ENCODE measurements at regions not wholly inside any gene's neighbourhood (a gene's known extent, or its start where the extent isn't known, plus 50 kb on each side); places are given as distances from the start of the nearest gene placed in this dataset.

DNA sequence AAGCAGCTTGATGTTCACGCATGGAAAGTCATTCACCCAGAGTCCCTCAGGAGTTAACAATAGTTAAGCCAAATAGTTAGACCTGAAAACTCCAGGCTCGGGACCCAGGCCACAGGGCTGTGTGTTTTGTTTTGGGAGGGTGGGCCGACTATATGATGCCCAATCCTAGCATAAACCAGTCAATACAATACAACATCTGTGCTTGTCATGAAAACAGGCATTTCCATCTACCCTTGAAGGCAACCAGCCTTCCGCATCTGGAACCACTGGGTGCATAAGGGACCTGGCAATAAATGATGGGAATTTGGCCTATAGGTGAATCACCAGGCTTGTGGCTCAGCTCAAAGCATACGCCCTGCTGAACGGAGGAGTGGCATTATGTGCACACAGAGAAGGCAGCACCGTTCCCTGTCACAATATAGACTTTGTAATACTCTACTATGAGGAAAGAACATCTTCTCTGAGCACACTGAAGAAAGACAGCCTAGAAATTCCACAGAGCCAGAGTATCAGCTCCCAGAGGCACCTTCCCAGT is 91.0 kb upstream of the FOXN3 start:
- Histone ChIP-seq H3K4me3 (no peak overlapping the region), H3K9ac (ENCODE audit: insufficient read depth in 1 of 2, low read depth in 2 of 2, low read length in 2 of 2) (no peak overlapping the region), H3K4me1 (replicated peaks in 1 of 2; ENCODE audit: control insufficient read depth in 2 of 2, insufficient read depth in 2 of 2, low read length in 2 of 2) (no peaks in the 10 kb centered on the region), H3K27ac (ENCODE audit: extremely low read depth, low read depth, low read length) (no peak overlapping the region), H4K20me1 (replicated peaks; ENCODE audit: control insufficient read depth, insufficient read depth, low read length) (no peaks in the 10 kb centered on the region), H2AFZ (ENCODE audit: low read depth, low read length) (no peak overlapping the region), H3K9me1 (ENCODE audit: control insufficient read depth, insufficient read depth, low read length) (no peaks in the 10 kb centered on the region), H3K79me2 (ENCODE audit: control insufficient read depth, insufficient read depth, low read length) (no peaks in the 10 kb centered on the region), H3K9me3 (replicated peaks; ENCODE audit: control insufficient read depth, insufficient read depth, low read depth, low read length) (no peaks in the 10 kb centered on the region), H3K4me2 (ENCODE audit: insufficient read depth, low read length) (no peak overlapping the region), H3K36me3 (ENCODE audit: control insufficient read depth, insufficient read depth, low read length) (no peaks in the 10 kb centered on the region), H3K27me3 (ENCODE audit: control insufficient read depth in 2 of 2, insufficient read depth in 2 of 2, low read length in 2 of 2) (no peaks in the 10 kb centered on the region; a peak in 1 of 5 replicates)
- ATAC-seq (no peak), DNase-seq (ENCODE audit: extremely low read depth in 1 of 4, low spot score in 3 of 4) (no peak), FAIRE-seq (no peak)
- in situ Hi-C loops (cut with MboI) (no loop called here), intact Hi-C loops (cut with micrococcal nuclease) (no loop called here)
- CTCF ChIA-PET (ENCODE audit: low intra/inter-chr PET ratio), result no interaction called here
- BruUV-seq (replicated peaks), result no TSS peak
- WGBS (ENCODE audit: insufficient coverage, low coverage, missing lambda C conversion rate), result 2% methylated on average over 7 of the region's 7 CpGs
- POLR2A ChIA-PET, result no interaction called here
- TF ChIP-seq CHD1 (IDR thresholded peaks at IDR 0.05; ENCODE audit: low read length) (no peak), MITF (IDR thresholded peaks at IDR 0.05) (no peak), RAD51 (IDR thresholded peaks at IDR 0.05; ENCODE audit: borderline replicate concordance, low read depth) (no peak), POLR2AphosphoS5 (IDR thresholded peaks at IDR 0.05; ENCODE audit: control insufficient read depth, insufficient read depth, low read depth, low read length) (no peak), NR2F6 (CRISPR knock-in tag; IDR thresholded peaks at IDR 0.05) (no peak), ARHGAP35 (IDR thresholded peaks at IDR 0.05; ENCODE audit: partially characterized antibody) (no peak), FOXA1 (IDR thresholded peaks at IDR 0.05; ENCODE audit: borderline replicate concordance) (no peak), GTF3C2 (IDR thresholded peaks at IDR 0.05; ENCODE audit: borderline replicate concordance, extremely low read depth, insufficient read length) (no peak), LEF1 (IDR thresholded peaks at IDR 0.05) (no peak), CBX5 (IDR thresholded peaks at IDR 0.05; ENCODE audit: borderline replicate concordance, low read depth) (no peak), SREBF1 (IDR thresholded peaks at IDR 0.05; ENCODE audit: borderline replicate concordance, low read depth, low read length) (no peak), TAF15 (IDR thresholded peaks at IDR 0.05; ENCODE audit: low read depth, low read length) (no peak), PHB2 (IDR thresholded peaks at IDR 0.05; ENCODE audit: low read depth) (no peak), ZNF12 (CRISPR knock-in tag; IDR thresholded peaks at IDR 0.05) (no peak), TAF1 (IDR thresholded peaks at IDR 0.05; ENCODE audit: control insufficient read depth, extremely low read depth, insufficient read depth, low read length, severe bottlenecking) (no peak), POLR3G (IDR thresholded peaks at IDR 0.05; ENCODE audit: extremely low read depth, insufficient read length, insufficient replicate concordance) (no peak), ZC3H8 (IDR thresholded peaks at IDR 0.05) (no peak), MTA2 (IDR thresholded peaks at IDR 0.05; ENCODE audit: low read depth) (no peak)
- TF ChIP-seq, protein P1, sequence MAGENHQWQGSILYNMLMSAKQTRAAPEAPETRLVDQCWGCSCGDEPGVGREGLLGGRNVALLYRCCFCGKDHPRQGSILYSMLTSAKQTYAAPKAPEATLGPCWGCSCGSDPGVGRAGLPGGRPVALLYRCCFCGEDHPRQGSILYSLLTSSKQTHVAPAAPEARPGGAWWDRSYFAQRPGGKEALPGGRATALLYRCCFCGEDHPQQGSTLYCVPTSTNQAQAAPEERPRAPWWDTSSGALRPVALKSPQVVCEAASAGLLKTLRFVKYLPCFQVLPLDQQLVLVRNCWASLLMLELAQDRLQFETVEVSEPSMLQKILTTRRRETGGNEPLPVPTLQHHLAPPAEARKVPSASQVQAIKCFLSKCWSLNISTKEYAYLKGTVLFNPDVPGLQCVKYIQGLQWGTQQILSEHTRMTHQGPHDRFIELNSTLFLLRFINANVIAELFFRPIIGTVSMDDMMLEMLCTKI (IDR thresholded peaks at IDR 0.05; ENCODE audit: partially characterized antibody), result no peak
